Parathyroid adenoma (tissue), 2 donors: ENCODE measurements at regions not wholly inside any gene's neighbourhood (a gene's known extent, or its start where the extent isn't known, plus 50 kb on each side); places are given as distances from the start of the nearest gene placed in this dataset.
"Not testable (repeated sequence)": the region's sequence is repeated elsewhere in the genome, so short reads cannot be mapped to it uniquely, and the experiment has no call there.

ENCODE experiments used
- H2AFZ ChIP-seq: fragments of 300-600 bp; sonication (generic); one replicate; pipeline ENCODE4 v1.7.0; 2017; ENCODE audit warnings: antibody characterized with exemption, mild to moderate bottlenecking
- H3K27ac ChIP-seq: fragments of 300-600 bp; sonication (generic); one replicate; pipeline ENCODE4 v1.7.0; 2017
- H3K27me3 ChIP-seq: fragments of 300-600 bp; sonication (generic); one replicate; pipeline ENCODE4 v1.7.0; 2017; ENCODE audit warnings: low read length; ENCODE audit not compliant: control insufficient read depth, insufficient read depth
- H3K36me3 ChIP-seq: fragments of 300-600 bp; sonication (generic); one replicate; pipeline ENCODE4 v1.7.0; 2017; ENCODE audit warnings: low read length; ENCODE audit not compliant: control insufficient read depth, insufficient read depth
- H3K4me1 ChIP-seq: fragments of 300-600 bp; sonication (generic); one replicate; pipeline ENCODE4 v1.7.0; 2017; ENCODE audit warnings: control low read depth
- H3K4me2 ChIP-seq: fragments of 300-600 bp; sonication (generic); one replicate; pipeline ENCODE4 v1.7.0; 2017; ENCODE audit warnings: low read length
- H3K4me3 ChIP-seq: fragments of 300-600 bp; sonication (generic); one replicate; pipeline ENCODE4 v1.7.0; 2017; ENCODE audit warnings: low read depth, low read length
- H3K79me2 ChIP-seq: fragments of 300-600 bp; sonication (generic); one replicate; pipeline ENCODE4 v1.7.0; 2017; ENCODE audit warnings: control low read depth
- H3K9ac ChIP-seq: fragments of 300-600 bp; sonication (generic); one replicate; pipeline ENCODE4 v1.7.0; 2017; ENCODE audit warnings: mild to moderate bottlenecking
- H3K9me3 ChIP-seq: fragments of 300-600 bp; sonication (generic); one replicate; pipeline ENCODE4 v1.7.0; 2017; ENCODE audit warnings: low read length; ENCODE audit not compliant: control insufficient read depth
- CTCF ChIP-seq: fragments of 300-600 bp; sonication (generic); IDR thresholded peaks from one replicate; pipeline ENCODE4 v1.7.0; 2017; ENCODE audit warnings: antibody characterized with exemption, mild to moderate bottlenecking
- donor health status: primary hyperparathyroidism.

- no peak overlapping the region for H3K4me2 ChIP-seq
- no peaks in the 10 kb centered on the region for H3K27me3 ChIP-seq
- no peaks in the 10 kb centered on the region for H3K9me3 ChIP-seq
- H3K27ac ChIP-seq, result no peak overlapping the region
- H3K9ac ChIP-seq, result no peak overlapping the region
- no peaks in the 10 kb centered on the region for H3K79me2 ChIP-seq
- no peak overlapping the region for H2AFZ ChIP-seq
- H3K4me3 ChIP-seq, result no peak overlapping the region
- no peaks in the 10 kb centered on the region for H3K4me1 ChIP-seq
- H3K36me3 ChIP-seq, result no peaks in the 10 kb centered on the region
- TF ChIP-seq CTCF, result no peak
Observed at GRCh38 chr15:38642689-38643270, 78.2 kb upstream of the RASGRP1 start.

GRCh38 chr15:38644353-38644752 is 79.7 kb upstream of the RASGRP1 start:
- not testable (repeated sequence) for H2AFZ ChIP-seq, H3K79me2 ChIP-seq, H3K27ac ChIP-seq, H3K9ac ChIP-seq, H3K4me3 ChIP-seq, H3K27me3 ChIP-seq, H3K4me2 ChIP-seq, H3K36me3 ChIP-seq, H3K4me1 ChIP-seq, H3K9me3 ChIP-seq

GRCh38 chr15:38646716-38647115 is 82.1 kb upstream of the RASGRP1 start:
- Histone ChIP-seq H2AFZ (no peak overlapping the region), H3K4me3 (no peak overlapping the region), H3K27ac (no peak overlapping the region), H3K27me3 (no peaks in the 10 kb centered on the region), H3K79me2 (no peaks in the 10 kb centered on the region), H3K36me3 (no peaks in the 10 kb centered on the region), H3K4me2 (no peak overlapping the region), H3K9me3 (no peaks in the 10 kb centered on the region), H3K9ac (no peak overlapping the region), H3K4me1 (no peaks in the 10 kb centered on the region)
- TF ChIP-seq CTCF, result no peak

GRCh38 chr15:38647683-38648082 is 83.1 kb upstream of the RASGRP1 start:
- no peaks in the 10 kb centered on the region for H3K4me1 ChIP-seq
- no peak overlapping the region for H3K27ac ChIP-seq
- no peaks in the 10 kb centered on the region for H3K27me3 ChIP-seq
- H3K9ac ChIP-seq, result no peak overlapping the region
- no peak for TF ChIP-seq CTCF
- no peaks in the 10 kb centered on the region for H3K79me2 ChIP-seq
- H3K9me3 ChIP-seq, result no peaks in the 10 kb centered on the region
- H3K4me2 ChIP-seq, result no peak overlapping the region
- no peak overlapping the region for H2AFZ ChIP-seq
- H3K4me3 ChIP-seq, result no peak overlapping the region
- no peaks in the 10 kb centered on the region for H3K36me3 ChIP-seq

GRCh38 chr15:38648121-38648843 is 83.7 kb upstream of the RASGRP1 start:
- no peak overlapping the region for H3K4me2 ChIP-seq
- no peaks in the 10 kb centered on the region for H3K9me3 ChIP-seq
- no peaks in the 10 kb centered on the region for H3K36me3 ChIP-seq
- no peaks in the 10 kb centered on the region for H3K27me3 ChIP-seq
- no peak overlapping the region for H3K4me3 ChIP-seq
- TF ChIP-seq CTCF, result no peak
- no peak overlapping the region for H3K9ac ChIP-seq
- H3K79me2 ChIP-seq, result no peaks in the 10 kb centered on the region
- H2AFZ ChIP-seq, result no peak overlapping the region
- no peaks in the 10 kb centered on the region for H3K4me1 ChIP-seq
- no peak overlapping the region for H3K27ac ChIP-seq
